SKM-1 (cell line): ENCODE measurements at regions not wholly inside any gene's neighbourhood (a gene's known extent, or its start where the extent isn't known, plus 50 kb on each side); places are given as distances from the start of the nearest gene placed in this dataset.
"Not testable (repeated sequence)": the region's sequence is repeated elsewhere in the genome, so short reads cannot be mapped to it uniquely, and the experiment has no call there.

Experiments used
- DNase-seq: peaks from one replicate; lab custom pipeline; 2025; ENCODE audit not compliant: unreplicated experiment; lab: John Stamatoyannopoulos, UW

GRCh38 chr9:124124729-124125650 lies 113.4 kb downstream of the LHX2 start:
- DNase-seq: no peak

GRCh38 chr9:124125651-124125977 lies 114.0 kb downstream of the LHX2 start:
- DNase-seq: no peak

- DNase-seq: no peak
These were observed 115.4 kb downstream of the LHX2 start for GRCh38 chr9:124126648-124127646.

GRCh38 chr9:124128568-124129166 lies 117.1 kb downstream of the LHX2 start:
- DNase-seq: no peak

GRCh38 chr9:124130277-124131075 lies 118.9 kb downstream of the LHX2 start:
- no peak for DNase-seq

DNA sequence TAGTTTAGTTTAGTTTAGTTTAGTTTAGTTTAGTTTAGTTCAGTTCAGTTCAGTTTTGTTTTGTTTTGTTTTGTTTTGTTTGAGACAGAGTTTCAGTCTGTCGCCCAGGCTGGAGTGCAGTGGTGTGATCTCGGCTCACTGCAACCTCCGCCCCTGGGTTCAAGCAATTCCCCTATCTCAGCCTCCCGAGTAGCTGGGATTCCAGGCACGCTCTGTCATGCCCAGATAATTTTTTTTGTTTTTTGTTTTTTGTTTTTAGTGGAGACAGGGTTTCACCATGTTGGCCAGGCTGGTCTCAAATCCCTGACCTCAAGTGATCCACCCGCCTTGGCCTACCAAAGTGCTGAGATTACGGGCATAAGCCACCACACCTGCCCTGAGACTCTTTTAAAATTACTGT lies 120.0 kb downstream of the LHX2 start:
- DNase-seq: not testable (repeated sequence)

DNA sequence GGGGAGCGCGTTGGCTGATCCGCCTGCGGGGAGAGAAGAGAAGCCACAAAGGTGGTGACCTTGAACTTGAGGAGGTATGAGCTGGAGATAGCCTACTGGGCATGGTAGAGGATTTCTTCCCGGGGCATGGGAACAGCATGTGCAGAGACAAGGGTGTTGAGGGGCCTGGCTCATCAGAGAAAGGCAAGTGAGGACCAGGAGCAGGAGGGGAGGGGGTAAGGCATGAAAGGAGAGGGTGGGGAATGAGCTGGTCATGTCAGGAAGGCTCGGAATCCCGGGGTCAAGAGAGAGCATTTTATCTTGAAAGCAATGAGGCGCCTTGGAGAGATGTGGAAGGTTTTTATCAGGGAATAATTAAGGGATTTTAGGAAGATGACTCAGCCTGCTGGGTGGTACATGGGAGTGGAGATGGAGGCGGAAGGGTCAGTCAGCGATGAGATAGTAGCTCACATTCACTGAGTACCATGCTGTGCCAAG lies 121.1 kb downstream of the LHX2 start:
- DNase-seq: no peak

- no peak for DNase-seq
These were observed 122.2 kb downstream of the LHX2 start for GRCh38 chr9:124133727-124134126.

- no peak for DNase-seq
These were observed 123.0 kb downstream of the LHX2 start for GRCh38 chr9:124134526-124134925.

- DNase-seq: no peak
These were observed 121.9 kb upstream of the NEK6 start for GRCh38 chr9:124135813-124136365.

DNA sequence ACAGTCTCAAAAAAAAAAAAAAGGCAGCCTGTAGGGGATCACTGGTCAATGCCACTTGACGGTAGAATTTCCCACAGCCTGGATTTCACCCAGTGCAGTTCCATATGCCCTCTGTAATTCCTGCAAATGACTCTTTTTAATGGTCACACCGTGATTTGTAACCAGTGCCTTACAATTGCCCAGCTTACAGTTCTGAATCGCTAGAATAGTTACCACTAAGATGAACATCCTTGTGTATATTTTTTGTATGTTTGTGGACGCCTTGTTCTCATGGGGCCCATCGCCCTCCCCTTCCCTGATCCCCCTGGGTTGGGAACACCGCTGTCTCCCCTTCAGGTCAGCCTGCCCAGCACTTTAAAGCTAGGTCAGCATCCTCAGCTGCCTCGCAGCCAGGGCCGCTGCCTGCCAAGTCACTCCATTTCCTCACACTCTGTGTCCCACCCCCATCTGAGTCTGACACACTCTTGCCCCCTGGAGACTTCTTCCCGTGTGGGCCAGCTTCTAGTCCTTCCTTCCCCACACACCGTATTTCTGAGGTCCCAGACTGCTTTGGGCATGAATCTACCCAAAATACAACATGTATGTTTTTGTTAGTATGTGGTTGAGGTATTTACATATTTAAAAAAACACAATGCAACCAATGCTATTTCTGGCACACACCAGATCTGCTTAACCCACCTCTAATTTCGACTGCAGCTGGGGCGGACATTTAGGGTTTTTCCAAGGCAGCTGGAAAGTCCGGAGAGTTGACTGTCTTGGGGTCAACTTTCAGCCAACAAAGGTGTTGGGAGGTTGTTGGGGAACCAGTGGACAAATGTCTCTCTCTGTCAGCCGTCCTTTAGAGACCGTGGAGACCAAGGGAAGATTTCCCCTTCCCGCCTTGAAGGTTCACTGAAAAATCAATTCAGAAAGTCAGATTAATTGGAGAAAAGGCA lies 120.5 kb upstream of the NEK6 start:
- no peak for DNase-seq

GRCh38 chr9:124137944-124138335 lies 119.8 kb upstream of the NEK6 start:
- DNase-seq: no peak

DNA sequence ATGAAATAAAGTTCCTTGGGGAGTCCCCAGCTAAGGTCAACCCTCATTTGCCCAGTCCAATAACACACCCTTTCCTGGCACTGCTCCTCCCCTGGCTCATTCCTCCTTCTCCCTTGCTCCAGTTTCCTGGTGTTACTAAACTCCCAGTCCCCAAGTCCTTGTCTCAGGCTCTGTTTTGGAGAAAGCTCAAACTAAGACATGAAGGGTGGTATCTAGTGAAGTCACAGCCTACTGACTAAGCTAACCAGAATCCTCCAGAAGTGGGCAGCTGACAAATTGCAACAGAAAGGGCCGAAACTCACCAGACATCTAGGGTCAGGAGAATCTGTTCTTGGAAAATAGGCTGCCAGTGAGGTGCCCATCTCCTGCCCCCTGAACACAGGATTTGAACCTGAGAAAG lies 118.7 kb upstream of the NEK6 start:
- no peak for DNase-seq

DNA sequence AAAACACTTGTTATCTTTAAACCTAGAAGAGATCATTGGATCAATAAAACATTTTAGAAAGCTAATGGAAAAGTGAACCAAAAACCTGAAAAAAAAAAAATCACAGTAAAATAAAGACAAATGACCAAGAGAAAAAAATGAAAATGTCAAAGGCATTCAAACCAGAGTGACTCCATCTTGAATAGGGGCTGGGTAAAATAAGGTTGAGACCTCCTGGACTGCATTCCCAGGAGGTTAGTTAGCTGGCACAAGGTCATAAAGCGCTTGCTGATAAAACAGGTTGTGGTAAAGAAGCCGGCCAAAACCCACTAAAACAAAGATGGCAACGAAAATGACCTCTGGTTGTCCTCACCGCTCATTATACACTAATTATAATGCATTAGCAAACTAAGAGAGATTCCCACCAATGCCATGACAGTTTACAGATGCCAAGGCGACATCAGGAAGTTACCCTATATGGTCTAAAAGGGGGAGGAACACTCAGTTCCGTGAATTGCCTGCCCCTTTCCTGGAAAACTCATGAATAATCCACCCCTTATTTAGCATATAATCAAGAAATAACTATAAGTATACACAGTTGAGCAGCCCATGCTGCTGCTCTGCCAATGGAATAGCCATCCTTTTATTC lies 116.7 kb upstream of the NEK6 start:
- DNase-seq: no peak

DNA sequence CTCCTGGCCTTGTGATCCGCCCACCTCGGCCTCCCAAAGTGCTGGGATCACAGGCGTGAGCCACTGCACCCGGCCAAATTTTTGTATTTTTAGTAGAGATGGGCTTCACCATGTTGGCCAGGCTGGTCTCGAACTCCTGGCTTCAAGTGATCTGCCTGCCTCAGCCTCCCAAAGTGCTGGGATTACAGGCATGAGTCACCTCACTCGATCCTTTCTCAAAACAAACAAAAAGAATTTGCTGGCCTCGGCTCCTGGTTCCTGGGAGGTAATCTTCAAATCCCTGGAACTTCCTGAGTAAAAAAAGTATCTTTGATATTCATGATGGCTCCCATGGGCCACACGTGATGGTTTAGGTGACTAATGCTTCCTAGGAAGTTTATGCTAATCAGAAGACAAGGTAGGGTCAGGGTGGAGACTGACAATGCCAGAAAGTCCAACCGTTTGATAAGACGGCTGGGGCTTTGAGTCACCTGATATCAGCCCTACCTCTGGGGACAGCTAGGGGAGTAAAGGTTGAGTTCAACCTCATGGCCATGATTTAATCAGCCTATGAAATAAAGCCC lies 113.1 kb upstream of the NEK6 start:
- DNase-seq: not testable (repeated sequence)

DNA sequence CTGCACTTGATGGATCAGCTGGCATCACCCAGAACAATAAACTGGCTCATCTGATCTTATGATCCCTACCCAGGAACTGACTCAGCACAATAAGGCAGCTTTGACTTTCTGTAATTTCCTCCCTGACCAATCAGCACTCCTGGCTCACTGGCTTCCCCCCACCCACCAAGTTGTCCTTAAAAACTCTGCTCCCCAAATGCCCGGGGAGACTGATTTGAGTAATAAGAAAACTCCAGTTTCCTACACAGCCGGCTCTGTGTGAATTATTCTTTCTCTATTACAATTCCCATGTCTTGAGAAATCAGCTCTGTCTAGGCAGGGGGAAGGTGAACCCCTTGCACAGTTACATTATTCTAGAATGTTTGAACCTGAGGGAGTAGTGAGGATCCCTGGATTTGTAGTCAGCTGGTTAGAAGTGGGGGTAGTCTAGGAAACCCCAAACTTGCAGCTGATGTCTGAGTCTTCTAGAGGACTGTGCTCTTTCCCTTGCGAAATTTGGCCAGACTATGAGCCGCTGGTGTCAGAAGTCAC lies 111.7 kb upstream of the NEK6 start:
- no peak for DNase-seq

DNA sequence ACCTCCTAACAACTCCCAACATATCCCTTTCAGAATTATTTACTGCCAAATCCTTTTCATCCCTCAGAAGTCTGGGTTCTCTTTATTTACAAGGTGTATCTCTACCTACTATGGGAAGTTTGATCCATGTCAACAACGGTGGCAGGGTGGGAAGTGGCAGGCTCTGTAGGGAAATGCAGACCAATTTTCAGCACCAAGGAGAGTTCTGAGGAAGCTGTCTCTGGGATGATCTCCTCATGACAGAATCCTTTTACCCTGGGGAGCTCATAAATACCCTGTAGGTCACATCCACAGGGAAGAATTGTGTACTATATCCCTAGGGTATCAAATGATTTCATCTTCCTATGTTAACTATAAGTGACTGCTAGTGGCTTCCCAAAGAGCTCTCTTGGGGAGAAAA lies 107.8 kb upstream of the NEK6 start:
- DNase-seq: no peak

DNA sequence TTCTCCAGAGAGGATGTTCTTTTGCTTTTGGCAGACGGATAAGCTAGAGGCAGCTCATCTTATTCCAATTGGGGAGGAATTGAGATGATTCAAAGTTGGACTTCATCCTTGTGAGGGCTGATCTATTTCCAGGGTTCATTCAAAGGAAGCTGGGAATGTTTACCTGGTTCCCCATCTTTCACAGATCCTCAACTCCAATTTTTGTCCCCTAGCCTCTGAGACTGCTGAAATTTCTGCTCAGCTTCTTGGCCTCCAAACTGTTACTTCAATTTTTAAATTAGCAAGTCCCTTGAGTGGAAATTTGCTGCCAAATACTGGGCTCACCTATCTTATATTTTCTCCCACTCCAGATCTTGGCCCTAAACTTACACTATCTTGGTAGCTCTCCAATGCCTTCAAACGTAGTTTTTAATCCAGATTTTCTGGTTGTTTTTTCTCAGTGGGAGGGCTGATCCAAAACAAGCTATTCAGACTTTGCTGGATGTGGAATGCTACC lies 93.9 kb upstream of the NEK6 start:
- DNase-seq: no peak
